ENCODE measurements at regions not wholly inside any gene's neighbourhood (a gene's known extent, or its start where the extent isn't known, plus 50 kb on each side); places are given as distances from the start of the nearest gene placed in this dataset.

GRCh38 chr4:127181001-127181400, 451.8 kb upstream of the INTU start:
- no peak for TF ChIP-seq CTCF (IDR thresholded peaks at IDR 0.05; ENCODE audit: low read depth, low read length, missing input control)
- DNase-seq (ENCODE audit: low spot score), result no peak
- Histone ChIP-seq H3K27ac (ENCODE audit: low read depth in 1 of 2, low read length in 2 of 2) (no peak overlapping the region), H3K4me3 (ENCODE audit: low read depth in 1 of 3, low read length in 3 of 3) (no peak overlapping the region), H3K9me3 (ENCODE audit: control insufficient read depth in 4 of 4, low read length in 3 of 4) (peaks cover 0 to 3% (median 0%) of the 10 kb centered on the region in 4 donors), H3K36me3 (ENCODE audit: control insufficient read depth in 4 of 4, insufficient read depth in 3 of 4, low read depth in 1 of 4, low read length in 3 of 4) (no peaks in the 10 kb centered on the region), H3K4me1 (ENCODE audit: control insufficient read depth in 4 of 4, insufficient read depth in 4 of 4, low read length in 3 of 4) (no peaks in the 10 kb centered on the region), H3K27me3 (ENCODE audit: control insufficient read depth in 4 of 4, insufficient read depth in 4 of 4, low read length in 3 of 4) (no peaks in the 10 kb centered on the region), H3K9ac (ENCODE audit: low read depth in 1 of 2, low read length in 2 of 2) (no peak overlapping the region)

- no peak for DNase-seq (ENCODE audit: low spot score)
- Histone ChIP-seq H3K4me3 (ENCODE audit: low read depth in 1 of 3, low read length in 3 of 3) (no peak overlapping the region), H3K36me3 (ENCODE audit: control insufficient read depth in 4 of 4, insufficient read depth in 3 of 4, low read depth in 1 of 4, low read length in 3 of 4) (no peaks in the 10 kb centered on the region), H3K4me1 (ENCODE audit: control insufficient read depth in 4 of 4, insufficient read depth in 4 of 4, low read length in 3 of 4) (no peaks in the 10 kb centered on the region), H3K27ac (ENCODE audit: low read depth in 1 of 2, low read length in 2 of 2) (no peak overlapping the region), H3K9ac (ENCODE audit: low read depth in 1 of 2, low read length in 2 of 2) (no peak overlapping the region), H3K9me3 (ENCODE audit: control insufficient read depth in 4 of 4, low read length in 3 of 4) (peaks cover 0 to 3% (median 0%) of the 10 kb centered on the region in 4 donors), H3K27me3 (ENCODE audit: control insufficient read depth in 4 of 4, insufficient read depth in 4 of 4, low read length in 3 of 4) (no peaks in the 10 kb centered on the region)
- 45% methylated on average over 1 of the region's 1 CpG for WGBS
- TF ChIP-seq RXRA (IDR thresholded peaks at IDR 0.05) (no peak), HNF4A (conservative IDR thresholded peaks at IDR 0.05) (no peak), YY1 (IDR thresholded peaks at IDR 0.05) (no peak), FOXA2 (IDR thresholded peaks at IDR 0.05) (no peak), REST (IDR thresholded peaks at IDR 0.05) (no peak), RAD21 (IDR thresholded peaks at IDR 0.05) (no peak), MAX (IDR thresholded peaks at IDR 0.05) (no peak), TAF1 (conservative IDR thresholded peaks at IDR 0.05) (no peak), FOXA1 (IDR thresholded peaks at IDR 0.05) (no peak), EGR1 (IDR thresholded peaks at IDR 0.05; ENCODE audit: low read depth in 2 of 2) (no peak), JUND (IDR thresholded peaks at IDR 0.05) (no peak), GABPA (IDR thresholded peaks at IDR 0.05 in 1 of 2, conservative IDR thresholded peaks at IDR 0.05 in 1 of 2) (no peak), ATF3 (IDR thresholded peaks at IDR 0.05) (no peak), HNF4G (IDR thresholded peaks at IDR 0.05) (no peak), NR2F2 (IDR thresholded peaks at IDR 0.05) (no peak)
Observed at GRCh38 chr4:127182687-127183086, 450.1 kb upstream of the INTU start.
